ENCODE measurements at regions not wholly inside any gene's neighbourhood (a gene's known extent, or its start where the extent isn't known, plus 50 kb on each side); places are given as distances from the start of the nearest gene placed in this dataset.

- intact Hi-C loops (cut with DNase I; ENCODE audit: low total_unique reads) = no loop called here
- H3K36me3 ChIP-seq = no peaks in the 10 kb centered on the region
- H3K4me3 ChIP-seq = no peak overlapping the region
- TF ChIP-seq POLR2AphosphoS5 (IDR thresholded peaks at IDR 0.05) (no peak), CTCF (IDR thresholded peaks at IDR 0.05) (no peak), POLR2A (IDR thresholded peaks at IDR 0.05) (no peak), EP300 (IDR thresholded peaks at IDR 0.05; ENCODE audit: low read depth) (no peak)
- no peak for DNase-seq
- H3K9me3 ChIP-seq = no peaks in the 10 kb centered on the region
- in situ Hi-C loops (cut with MboI; ENCODE audit: low pct_ligation_motif_present in 1 of 4, low pct_unique_long_range_greater_than_20kb in 1 of 4, low sequenced_read_pairs in 3 of 4) = no loop called here
- no peak overlapping the region for H3K27ac ChIP-seq
- H3K4me1 ChIP-seq = no peaks in the 10 kb centered on the region
- H3K27me3 ChIP-seq = no peaks in the 10 kb centered on the region
These were observed 153.2 kb downstream of the WNT5A start for GRCh38 chr3:55333923-55334322.

GRCh38 chr3:55333046-55333445 lies 154.1 kb downstream of the WNT5A start:
- Histone ChIP-seq H3K27me3 (no peaks in the 10 kb centered on the region), H3K36me3 (no peaks in the 10 kb centered on the region), H3K27ac (no peak overlapping the region), H3K9me3 (no peaks in the 10 kb centered on the region), H3K4me3 (no peak overlapping the region), H3K4me1 (no peaks in the 10 kb centered on the region)
- in situ Hi-C loops (cut with MboI; ENCODE audit: low pct_ligation_motif_present in 1 of 4, low pct_unique_long_range_greater_than_20kb in 1 of 4, low sequenced_read_pairs in 3 of 4) = no loop called here
- WGBS, 2 donors (ENCODE audit: low coverage in 1 of 2) = 93% methylated on average over 4 of the region's 4 CpGs; no CpG with 5 or more reads in 1 of the 2 donors
- no peak for TF ChIP-seq CTCF (IDR thresholded peaks at IDR 0.05)
- no peak for TF ChIP-seq EP300 (IDR thresholded peaks at IDR 0.05; ENCODE audit: low read depth)
- no peak for TF ChIP-seq POLR2A (IDR thresholded peaks at IDR 0.05)
- no peak for TF ChIP-seq POLR2AphosphoS5 (IDR thresholded peaks at IDR 0.05)
- intact Hi-C loops (cut with DNase I; ENCODE audit: low total_unique reads) = no loop called here
- no peak for DNase-seq

- Histone ChIP-seq H3K27me3 (no peaks in the 10 kb centered on the region), H3K4me3 (no peak overlapping the region), H3K4me1 (no peaks in the 10 kb centered on the region), H3K27ac (no peak overlapping the region), H3K9me3 (no peaks in the 10 kb centered on the region), H3K36me3 (no peaks in the 10 kb centered on the region)
- intact Hi-C loops (cut with DNase I; ENCODE audit: low total_unique reads) (no loop called here), in situ Hi-C loops (cut with MboI; ENCODE audit: low pct_ligation_motif_present in 1 of 4, low pct_unique_long_range_greater_than_20kb in 1 of 4, low sequenced_read_pairs in 3 of 4) (no loop called here)
- WGBS, 2 donors (ENCODE audit: low coverage in 1 of 2) = 63 to 77% methylated on average over 7 to 8 of the region's 8 CpGs
- TF ChIP-seq CTCF (IDR thresholded peaks at IDR 0.05) (no peak), POLR2AphosphoS5 (IDR thresholded peaks at IDR 0.05) (no peak), EP300 (IDR thresholded peaks at IDR 0.05; ENCODE audit: low read depth) (no peak), POLR2A (IDR thresholded peaks at IDR 0.05) (no peak)
- DNase-seq = no peak
These were observed 154.9 kb downstream of the WNT5A start for GRCh38 chr3:55332176-55332575.

- Histone ChIP-seq H3K27ac (no peak overlapping the region), H3K36me3 (no peaks in the 10 kb centered on the region), H3K4me3 (no peak overlapping the region), H3K27me3 (no peaks in the 10 kb centered on the region), H3K4me1 (no peaks in the 10 kb centered on the region), H3K9me3 (no peaks in the 10 kb centered on the region)
- intact Hi-C loops (cut with DNase I; ENCODE audit: low total_unique reads) = no loop called here
- 94 to 100% methylated on average over 2 of the region's 2 CpGs for WGBS, 2 donors (ENCODE audit: low coverage in 1 of 2)
- DNase-seq = no peak
- TF ChIP-seq POLR2A (IDR thresholded peaks at IDR 0.05) (no peak), EP300 (IDR thresholded peaks at IDR 0.05; ENCODE audit: low read depth) (no peak), CTCF (IDR thresholded peaks at IDR 0.05) (no peak), POLR2AphosphoS5 (IDR thresholded peaks at IDR 0.05) (no peak)
- in situ Hi-C loops (cut with MboI; ENCODE audit: low pct_ligation_motif_present in 1 of 4, low pct_unique_long_range_greater_than_20kb in 1 of 4, low sequenced_read_pairs in 3 of 4) = no loop called here
These were observed 155.6 kb downstream of the WNT5A start for GRCh38 chr3:55331524-55331923.
